NCI-H82 (cell line): ENCODE measurements at regions not wholly inside any gene's neighbourhood (a gene's known extent, or its start where the extent isn't known, plus 50 kb on each side); places are given as distances from the start of the nearest gene placed in this dataset.

Experiments
- DNase-seq: peaks from one replicate; lab custom pipeline; 2025; lab: John Stamatoyannopoulos, UW

- no peak for DNase-seq
These were observed 1292.1 kb upstream of the PIK3C3 start for GRCh38 chr18:40662898-40663437.

- DNase-seq, result no peak
These were observed 1301.4 kb upstream of the PIK3C3 start for GRCh38 chr18:40653682-40654081.

- no peak for DNase-seq
These were observed 1302.7 kb upstream of the PIK3C3 start for GRCh38 chr18:40652321-40652720.

GRCh38 chr18:40651163-40651562, 1303.9 kb upstream of the PIK3C3 start:
- DNase-seq, result no peak

- peak; percentile 20 for DNase-seq
These were observed 1312.3 kb upstream of the PIK3C3 start for GRCh38 chr18:40642692-40643229.

- DNase-seq, result no peak
These were observed 1323.7 kb upstream of the PIK3C3 start for GRCh38 chr18:40631319-40631718.

GRCh38 chr18:40630496-40630895, 1324.5 kb upstream of the PIK3C3 start:
- DNase-seq, result no peak

GRCh38 chr18:40624959-40625358, 1330.1 kb upstream of the PIK3C3 start:
- peak; percentile 2 for DNase-seq

GRCh38 chr18:40613721-40614120, 1341.3 kb upstream of the PIK3C3 start:
- DNase-seq, result no peak

- DNase-seq, result no peak
These were observed 1342.7 kb upstream of the PIK3C3 start for GRCh38 chr18:40612356-40612755.

- DNase-seq, result no peak
These were observed 1346.8 kb upstream of the PIK3C3 start for GRCh38 chr18:40608226-40608625.

GRCh38 chr18:40607542-40608148, 1347.4 kb upstream of the PIK3C3 start:
- DNase-seq, result no peak

GRCh38 chr18:40606996-40607395, 1348.0 kb upstream of the PIK3C3 start:
- DNase-seq, result no peak

GRCh38 chr18:40583671-40584070, 1371.4 kb upstream of the PIK3C3 start:
- DNase-seq, result no peak

GRCh38 chr18:40582105-40582504, 1372.9 kb upstream of the PIK3C3 start:
- no peak for DNase-seq

- DNase-seq, result no peak
These were observed 1377.1 kb upstream of the PIK3C3 start for GRCh38 chr18:40577981-40578365.

- peak; percentile 68 for DNase-seq
These were observed 1377.6 kb upstream of the PIK3C3 start for GRCh38 chr18:40577239-40577980.

GRCh38 chr18:40576507-40577115, 1378.4 kb upstream of the PIK3C3 start:
- peak; percentile 9 for DNase-seq

GRCh38 chr18:40570615-40571014, 1384.4 kb upstream of the PIK3C3 start:
- no peak for DNase-seq

- no peak for DNase-seq
These were observed 1385.4 kb upstream of the PIK3C3 start for GRCh38 chr18:40569605-40570004.

- no peak for DNase-seq
These were observed 1388.6 kb upstream of the PIK3C3 start for GRCh38 chr18:40566510-40566844.

- DNase-seq, result no peak
These were observed 1389.1 kb upstream of the PIK3C3 start for GRCh38 chr18:40565805-40566509.
